ENCODE measurements at regions not wholly inside any gene's neighbourhood (a gene's known extent, or its start where the extent isn't known, plus 50 kb on each side); places are given as distances from the start of the nearest gene placed in this dataset.

DNA sequence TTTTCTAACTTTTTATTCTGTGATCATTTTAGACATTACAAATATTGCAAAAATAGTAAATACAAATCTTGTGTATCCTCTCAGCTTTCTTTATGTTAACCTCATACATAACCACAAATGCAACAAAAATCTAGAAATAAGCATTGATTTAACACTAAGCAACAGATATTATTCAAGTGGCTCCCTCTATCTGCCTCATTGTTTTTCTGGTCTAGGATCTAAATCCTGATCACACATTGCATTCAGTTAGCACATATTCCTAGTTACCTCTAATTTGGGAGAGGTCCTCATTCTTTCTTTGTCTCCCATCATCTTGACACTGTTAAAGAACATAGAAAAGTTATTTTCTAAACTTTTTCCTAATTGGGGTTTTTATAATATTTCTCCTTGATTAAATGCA, 1126.0 kb downstream of the ROBO2 start:
- intact Hi-C loops (cut with DNase I): no loop called here
- Histone ChIP-seq H3K9me3 (no peaks in the 10 kb centered on the region), H3K4me3 (no peak overlapping the region), H3K27ac (no peak overlapping the region), H3K27me3 (no peaks in the 10 kb centered on the region), H3K4me1 (no peaks in the 10 kb centered on the region), H3K36me3 (no peaks in the 10 kb centered on the region)
- no peak for DNase-seq
- TF ChIP-seq, protein P1, sequence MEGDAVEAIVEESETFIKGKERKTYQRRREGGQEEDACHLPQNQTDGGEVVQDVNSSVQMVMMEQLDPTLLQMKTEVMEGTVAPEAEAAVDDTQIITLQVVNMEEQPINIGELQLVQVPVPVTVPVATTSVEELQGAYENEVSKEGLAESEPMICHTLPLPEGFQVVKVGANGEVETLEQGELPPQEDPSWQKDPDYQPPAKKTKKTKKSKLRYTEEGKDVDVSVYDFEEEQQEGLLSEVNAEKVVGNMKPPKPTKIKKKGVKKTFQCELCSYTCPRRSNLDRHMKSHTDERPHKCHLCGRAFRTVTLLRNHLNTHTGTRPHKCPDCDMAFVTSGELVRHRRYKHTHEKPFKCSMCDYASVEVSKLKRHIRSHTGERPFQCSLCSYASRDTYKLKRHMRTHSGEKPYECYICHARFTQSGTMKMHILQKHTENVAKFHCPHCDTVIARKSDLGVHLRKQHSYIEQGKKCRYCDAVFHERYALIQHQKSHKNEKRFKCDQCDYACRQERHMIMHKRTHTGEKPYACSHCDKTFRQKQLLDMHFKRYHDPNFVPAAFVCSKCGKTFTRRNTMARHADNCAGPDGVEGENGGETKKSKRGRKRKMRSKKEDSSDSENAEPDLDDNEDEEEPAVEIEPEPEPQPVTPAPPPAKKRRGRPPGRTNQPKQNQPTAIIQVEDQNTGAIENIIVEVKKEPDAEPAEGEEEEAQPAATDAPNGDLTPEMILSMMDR (IDR thresholded peaks at IDR 0.05): no peak
- no peak for TF ChIP-seq POLR2A (IDR thresholded peaks at IDR 0.05)

DNA sequence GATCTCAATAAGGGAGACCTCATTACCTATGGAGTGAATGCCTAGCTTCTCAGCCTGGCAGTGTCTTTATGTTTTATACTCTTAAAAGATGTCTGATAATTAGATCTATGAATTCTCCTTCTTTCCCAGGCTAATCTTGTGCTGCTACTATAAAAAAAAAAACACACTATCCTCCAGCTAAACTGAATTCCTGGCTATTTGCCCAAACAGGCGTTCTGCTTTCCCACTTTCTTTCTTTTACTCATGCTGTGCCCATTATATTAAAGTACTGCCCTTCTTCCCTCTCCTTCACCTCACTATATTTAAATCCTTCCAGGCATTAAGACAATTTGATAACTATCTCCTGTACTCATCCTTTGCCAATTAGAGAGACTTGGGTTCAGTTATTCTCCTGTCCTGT, 1134.9 kb downstream of the ROBO2 start:
- Histone ChIP-seq H3K27ac (no peak overlapping the region), H3K9me3 (no peaks in the 10 kb centered on the region), H3K4me3 (no peak overlapping the region), H3K4me1 (no peaks in the 10 kb centered on the region), H3K36me3 (no peaks in the 10 kb centered on the region), H3K27me3 (no peaks in the 10 kb centered on the region)
- no peak for DNase-seq
- TF ChIP-seq, protein P1 (IDR thresholded peaks at IDR 0.05): no peak
- TF ChIP-seq POLR2A (IDR thresholded peaks at IDR 0.05): no peak
- intact Hi-C loops (cut with DNase I): no loop called here
- WGBS, 2 donors: 21 to 36% methylated on average over 1 of the region's 1 CpG

DNA sequence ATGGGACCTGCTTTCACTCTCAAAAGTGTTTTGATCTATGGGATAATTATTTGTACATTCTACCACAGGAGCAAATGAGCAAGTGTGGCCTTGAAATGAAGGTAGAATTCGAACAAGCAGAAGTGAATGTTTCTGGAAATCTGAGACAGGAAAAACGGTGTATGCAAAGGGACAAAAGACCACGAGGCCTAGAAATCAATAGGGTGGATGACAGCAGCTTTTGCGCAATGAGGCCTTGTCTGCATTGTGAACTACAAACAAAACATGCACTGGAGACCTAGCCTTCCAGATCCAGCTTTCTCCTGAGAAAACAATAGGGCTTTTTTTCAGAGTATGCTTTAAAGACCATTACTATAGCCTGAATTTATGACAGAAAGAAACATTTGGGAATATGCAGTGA, 1137.0 kb downstream of the ROBO2 start:
- Histone ChIP-seq H3K27ac (no peak overlapping the region), H3K36me3 (no peaks in the 10 kb centered on the region), H3K4me1 (no peaks in the 10 kb centered on the region), H3K9me3 (no peaks in the 10 kb centered on the region), H3K27me3 (no peaks in the 10 kb centered on the region), H3K4me3 (no peak overlapping the region)
- DNase-seq: no peak
- TF ChIP-seq, protein P1 (IDR thresholded peaks at IDR 0.05): no peak
- no peak for TF ChIP-seq POLR2A (IDR thresholded peaks at IDR 0.05)
- 65 to 83% methylated on average over 4 of the region's 4 CpGs for WGBS, 2 donors
- intact Hi-C loops (cut with DNase I): no loop called here

DNA sequence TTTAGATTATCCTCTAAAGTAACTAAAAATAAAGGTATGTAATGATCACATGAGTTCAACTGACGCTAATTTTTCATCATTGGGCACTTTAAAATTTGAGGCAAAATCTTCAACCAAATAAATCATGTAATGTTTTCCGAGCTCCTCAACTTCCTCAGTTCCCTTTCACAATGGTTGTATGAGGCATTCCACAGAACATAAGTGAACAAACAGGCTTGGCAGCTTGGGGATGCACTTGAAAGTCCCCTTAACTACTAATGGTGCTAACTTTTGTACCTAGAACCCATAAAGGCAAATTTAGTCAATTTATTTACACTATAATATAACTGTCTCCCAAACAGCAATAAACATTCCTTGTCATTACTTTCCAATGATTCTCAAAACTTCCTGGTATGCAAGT, 1137.9 kb downstream of the ROBO2 start:
- H3K4me3 ChIP-seq: no peak overlapping the region
- TF ChIP-seq, protein P1 (IDR thresholded peaks at IDR 0.05): no peak
- TF ChIP-seq POLR2A (IDR thresholded peaks at IDR 0.05): no peak
- no peak overlapping the region for H3K27ac ChIP-seq

DNA sequence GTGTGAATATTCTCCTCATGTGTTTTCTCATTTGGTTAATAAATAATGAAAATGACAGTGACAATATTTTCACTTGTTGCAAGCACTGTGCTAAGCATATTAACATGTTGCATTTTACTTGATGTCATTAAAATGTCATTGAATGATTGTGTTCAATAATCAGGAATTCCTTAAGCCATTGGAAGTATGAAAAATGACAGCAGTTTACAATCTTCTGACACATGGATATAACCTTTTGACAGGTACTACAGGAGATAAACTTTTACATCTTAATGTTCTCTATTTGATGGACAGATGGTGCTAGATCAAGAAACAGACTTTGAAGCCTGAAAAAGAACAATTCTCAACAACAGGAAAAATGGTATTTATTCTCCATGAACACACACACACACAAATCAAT, 1138.3 kb downstream of the ROBO2 start:
- no peaks in the 10 kb centered on the region for H3K4me1 ChIP-seq
- no peaks in the 10 kb centered on the region for H3K27me3 ChIP-seq
- no peaks in the 10 kb centered on the region for H3K9me3 ChIP-seq
- no peak for DNase-seq
- no peak overlapping the region for H3K27ac ChIP-seq
- intact Hi-C loops (cut with DNase I): no loop called here
- no peaks in the 10 kb centered on the region for H3K36me3 ChIP-seq
- TF ChIP-seq POLR2A (IDR thresholded peaks at IDR 0.05): no peak
- TF ChIP-seq, protein P1 (IDR thresholded peaks at IDR 0.05): no peak
- H3K4me3 ChIP-seq: no peak overlapping the region

More for the DNA sequence above, 1137.9 kb downstream of the ROBO2 start:
- 66 to 75% methylated on average over 2 of the region's 2 CpGs for WGBS, 2 donors
- no peak for DNase-seq
- Histone ChIP-seq H3K9me3 (no peaks in the 10 kb centered on the region), H3K27me3 (no peaks in the 10 kb centered on the region), H3K36me3 (no peaks in the 10 kb centered on the region), H3K4me1 (no peaks in the 10 kb centered on the region)
- intact Hi-C loops (cut with DNase I): no loop called here

All from esophagus squamous epithelium (tissue), 5 donors.